K562 (cell line): ENCODE measurements at regions not wholly inside any gene's neighbourhood (a gene's known extent, or its start where the extent isn't known, plus 50 kb on each side); places are given as distances from the start of the nearest gene placed in this dataset.
A peak's percentile ranks its signal among the peaks of the same experiment; 100 is the strongest.

Source experiments
- ATAC-seq: fragments of 200-7000 bp; cut with Tn5 transposase; 3 replicates; pipeline ENCODE4 v1.9.1; 2020; ENCODE audit warnings: moderate library complexity
- BruUV-seq: library from RNA; stranded (reverse); fragments of 400-500 nt; replicated peaks from 2 replicates; lab custom pipeline; 2021; lab: Mats Ljungman, UMichigan
- CTCF ChIA-PET: fragments of 300-600 bp; formaldehyde crosslinking; extraction: SDS; loops from one replicate; lab custom pipeline; 2021; ENCODE audit warnings: low intra/inter-chr PET ratio; lab: Yijun Ruan, JAX
- POLR2A ChIA-PET: fragments of 300-600, 350-650 bp; sonication (Branson Sonifier 250); formaldehyde crosslinking; extraction: SDS; loops from one replicate; lab custom pipeline; 2021; ENCODE audit warnings: antibody characterized with exemption, inconsistent platforms; lab: Yijun Ruan, JAX
- DNase-seq, 4 experiments: peaks; one replicate each; pipeline versions ENCODE4 v3.0.0 to v3.0.0-alpha.2; 2011 to 2018; ENCODE audit warnings: low spot score in 3 of 4, mixed read lengths in 3 of 4; ENCODE audit errors: extremely low read depth in 1 of 4
- FAIRE-seq: peaks from 2 replicates; lab custom pipeline; 2011; peaks lifted over from hg19 to GRCh38; lab: Jason Lieb, UNC
- H2AFZ ChIP-seq: 2 replicates; pipeline ENCODE4 v1.6.0; 2011; ENCODE audit warnings: low read depth, low read length, control low read depth, inconsistent platforms
- H3K27ac ChIP-seq: fragments of 200-600 bp; 3 replicates; pipeline ENCODE4 v1.8.0; 2011; ENCODE audit warnings: low read depth, mild to moderate bottlenecking, control low read depth, inconsistent platforms, low read length, moderate library complexity, mixed read lengths; ENCODE audit errors: extremely low read depth
- H3K27me3 ChIP-seq, 2 experiments: fragments of 300-600 bp in 1 of 2; 2 replicates in 1 of 2; 3 replicates in 1 of 2; pipeline versions ENCODE4 v1.6.0 to v1.8.0; 2011; ENCODE audit warnings: inconsistent platforms in 2 of 2, low read length in 2 of 2, mild to moderate bottlenecking in 1 of 2, mixed read lengths in 1 of 2, moderate library complexity in 1 of 2; ENCODE audit not compliant: control insufficient read depth in 2 of 2, insufficient read depth in 2 of 2
- H3K36me3 ChIP-seq: fragments of 300-600 bp; 3 replicates; pipeline ENCODE4 v1.8.0; 2011; ENCODE audit warnings: mild to moderate bottlenecking, low read length, inconsistent platforms; ENCODE audit not compliant: control insufficient read depth, insufficient read depth
- H3K4me1 ChIP-seq, 2 experiments: fragments of 200-600 bp in 1 of 2; replicated peaks in 1 of 2; 2 replicates in 1 of 2; 3 replicates in 1 of 2; pipeline versions ENCODE4 v1.5.1 to v1.8.0; 2011; ENCODE audit warnings: inconsistent platforms in 2 of 2, low read length in 2 of 2, mild to moderate bottlenecking in 1 of 2, mixed read lengths in 1 of 2, moderate library complexity in 1 of 2; ENCODE audit not compliant: control insufficient read depth in 2 of 2, insufficient read depth in 2 of 2
- H3K4me2 ChIP-seq: 2 replicates; pipeline ENCODE4 v1.6.1; 2011; ENCODE audit warnings: low read length, control low read depth, inconsistent platforms, mixed read lengths; ENCODE audit not compliant: insufficient read depth
- H3K4me3 ChIP-seq: fragments of 200-600 bp; sonication (generic), shearing (Covaris generic); 2 replicates; pipeline ENCODE4 v1.5.1; 2016; ENCODE audit warnings: control low read depth, inconsistent platforms
- H3K79me2 ChIP-seq: fragments of 200-600 bp; 3 replicates; pipeline ENCODE4 v1.8.0; 2011; ENCODE audit warnings: low read length, inconsistent platforms; ENCODE audit not compliant: control insufficient read depth, insufficient read depth
- H3K9ac ChIP-seq, 2 experiments: 2 replicates each; pipeline versions ENCODE4 v1.6.0 to v1.6.1; 2011; ENCODE audit warnings: low read depth in 2 of 2, low read length in 2 of 2, control low read depth in 1 of 2, inconsistent platforms in 1 of 2, mild to moderate bottlenecking in 1 of 2, mixed read lengths in 1 of 2; ENCODE audit not compliant: insufficient read depth in 1 of 2
- H3K9me1 ChIP-seq: one replicate; pipeline ENCODE4 v1.6.0; 2011; ENCODE audit warnings: inconsistent platforms, mild to moderate bottlenecking, low read length, moderate library complexity; ENCODE audit not compliant: control insufficient read depth, insufficient read depth
- H3K9me3 ChIP-seq: replicated peaks from 2 replicates; pipeline ENCODE4 v1.5.1; 2011; ENCODE audit warnings: low read depth, low read length, inconsistent platforms; ENCODE audit not compliant: control insufficient read depth, insufficient read depth
- H4K20me1 ChIP-seq: replicated peaks from 2 replicates; pipeline ENCODE4 v1.6.1; 2011; ENCODE audit warnings: low read length, inconsistent platforms, mixed read lengths; ENCODE audit not compliant: control insufficient read depth, insufficient read depth
- ARHGAP35 ChIP-seq: fragments of 450-650 bp; IDR thresholded peaks from 2 replicates; pipeline ENCODE4 v1.6.1; 2018; ENCODE audit not compliant: partially characterized antibody
- CREM ChIP-seq: IDR thresholded peaks from 2 replicates; pipeline ENCODE4 v1.6.1; 2014; ENCODE audit warnings: antibody characterized with exemption, low read depth
- CTBP1 ChIP-seq: fragments of 450-650 bp; IDR thresholded peaks from 2 replicates; pipeline ENCODE4 v1.6.1; 2016; ENCODE audit warnings: borderline replicate concordance
- DPF2 ChIP-seq: fragments of 450-650 bp; IDR thresholded peaks from 2 replicates; pipeline ENCODE4 v1.6.1; 2016
- FOXJ3 ChIP-seq: sonication (generic); formaldehyde crosslinking; IDR thresholded peaks from 2 replicates; pipeline ENCODE4 v1.4.0; 2020; ENCODE audit warnings: mild to moderate bottlenecking, missing genetic modification reagents
- LCOR ChIP-seq: sonication (generic); formaldehyde crosslinking; IDR thresholded peaks from 2 replicates; pipeline ENCODE4 v1.8.0; 2022; ENCODE audit warnings: mild to moderate bottlenecking, missing genetic modification reagents
- NFE2 ChIP-seq: IDR thresholded peaks from 2 replicates; pipeline ENCODE4 v1.6.1; 2014; ENCODE audit warnings: antibody characterized with exemption, low read depth
- RHOXF2B ChIP-seq: fragments of 250-450 bp; sonication (Bioruptor Pico); conservative IDR thresholded peaks from 2 replicates; pipeline ENCODE4 v1.5.1; 2021
- SOX6 ChIP-seq: fragments of 450-650 bp; IDR thresholded peaks from 2 replicates; pipeline ENCODE4 v1.6.1; 2014; ENCODE audit warnings: mild to moderate bottlenecking
- SP2 ChIP-seq: IDR thresholded peaks from 2 replicates; pipeline ENCODE4 v1.6.1; 2011; ENCODE audit warnings: mild to moderate bottlenecking, low read depth, low read length, moderate library complexity; ENCODE audit not compliant: poor library complexity, severe bottlenecking; ENCODE audit errors: extremely low read depth
- SPI1 ChIP-seq: IDR thresholded peaks from 2 replicates; pipeline ENCODE4 v1.6.1; 2011; ENCODE audit warnings: low read depth, low read length, control low read depth, borderline replicate concordance
- SUPT5H ChIP-seq: fragments of 450-650 bp; IDR thresholded peaks from 2 replicates; pipeline ENCODE4 v1.6.1; 2016
- TEAD4 ChIP-seq, 2 experiments: sonication (generic) in 1 of 2; formaldehyde crosslinking in 1 of 2; IDR thresholded peaks; 2 replicates each; pipeline versions ENCODE4 v1.6.1 to v1.8.0; 2012 to 2022; ENCODE audit warnings: borderline replicate concordance in 1 of 2, inconsistent platforms in 1 of 2, low read length in 1 of 2, mild to moderate bottlenecking in 1 of 2, missing genetic modification reagents in 1 of 2
- WGBS: fragments of 100-300 bp; shearing (Covaris generic); methylation state at CpG from one replicate; pipeline ENCODE4 v1.1.6; 2016; ENCODE audit warnings: low coverage, mixed read lengths; ENCODE audit not compliant: insufficient coverage; ENCODE audit errors: missing lambda C conversion rate; 5-methylcytosine and 5-hydroxymethylcytosine counted together
- in situ Hi-C: fragments of 300-500 bp; cut with MboI; formaldehyde crosslinking; loops from 4 replicates; pipeline ENCODE4 v1.15.0; 2018; ENCODE audit warnings: inconsistent platforms, mixed read lengths
- intact Hi-C: fragments of 100-400 bp; cut with micrococcal nuclease; formaldehyde crosslinking; loops from 2 replicates; pipeline ENCODE4 v1.14.2; 2022
- TF ChIP-seq, protein P1 (sequence below): sonication (generic); IDR thresholded peaks from 2 replicates; pipeline ENCODE4 v1.6.1; 2016
- TF ChIP-seq, protein P2 (sequence below): conservative IDR thresholded peaks from 2 replicates; pipeline ENCODE4 v1.6.1; 2011; ENCODE audit warnings: low read depth, mild to moderate bottlenecking, low read length; ENCODE audit not compliant: control insufficient read depth

DNA sequence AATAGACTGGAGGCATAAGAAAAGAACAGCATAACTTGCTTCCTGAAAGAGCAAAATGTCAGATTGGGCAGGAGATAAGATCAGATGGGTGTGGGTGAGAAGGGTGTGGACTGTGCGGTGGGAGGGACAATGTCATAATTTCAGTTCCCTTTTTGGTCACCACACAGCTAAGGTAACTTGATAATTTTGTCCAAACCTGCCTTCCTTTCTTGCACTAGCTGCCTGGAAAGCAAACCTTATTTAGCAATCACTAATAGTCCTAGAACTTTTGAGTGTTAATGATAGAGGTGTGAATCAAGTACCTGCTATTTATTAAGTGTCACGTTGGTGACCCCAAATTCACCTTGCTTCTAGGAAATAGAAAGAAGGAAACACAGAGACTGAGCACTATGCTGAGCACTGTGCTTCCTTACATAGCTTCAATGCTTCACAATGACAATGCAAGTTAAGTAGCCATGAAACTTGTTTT, 72.4 kb upstream of the SP4 start:
- peak; percentile 70 for FAIRE-seq
- 0% methylated on average over 2 of the region's 2 CpGs for WGBS
- peaks cover 10 to 24% of the 10 kb centered on the region in 2 experiments; a peak in 3 of 5 replicates for H3K4me1 ChIP-seq
- ATAC-seq, result peak; percentile 86
- H3K4me2 ChIP-seq, result peak overlapping the region; percentile 53
- H3K9me3 ChIP-seq, result no peaks in the 10 kb centered on the region
- in situ Hi-C loops (no loop called here), intact Hi-C loops (no loop called here)
- no TSS peak for BruUV-seq
- no peaks in the 10 kb centered on the region for H3K79me2 ChIP-seq
- H3K27ac ChIP-seq, result peak overlapping the region; percentile 48; the same call in 1 of the 3 replicates
- H3K36me3 ChIP-seq, result no peaks in the 10 kb centered on the region
- peak; percentile 17 to 54 (median 31) for DNase-seq
- no peaks in the 10 kb centered on the region for H3K27me3 ChIP-seq
- peak overlapping the region in 1 of 2 experiments; percentile 14; a peak in 1 of 4 replicates for H3K9ac ChIP-seq
- no peaks in the 10 kb centered on the region for H3K9me1 ChIP-seq
- peak overlapping the region; percentile 57; the same call in 1 of the 2 replicates for H2AFZ ChIP-seq
- H4K20me1 ChIP-seq, result no peaks in the 10 kb centered on the region
- no peak overlapping the region for H3K4me3 ChIP-seq
- ChIA-PET CTCF (no interaction called here), POLR2A (interaction anchor here (0.7 kb wide), 1 partner anchor 17 kb away, joined by 5 read pairs; no protein-coding TSS in a partner anchor)
- TF ChIP-seq FOXJ3 (CRISPR knock-in tag), result no peak
- no peak for TF ChIP-seq RHOXF2B (CRISPR knock-in tag)
- TF ChIP-seq, protein P1, sequence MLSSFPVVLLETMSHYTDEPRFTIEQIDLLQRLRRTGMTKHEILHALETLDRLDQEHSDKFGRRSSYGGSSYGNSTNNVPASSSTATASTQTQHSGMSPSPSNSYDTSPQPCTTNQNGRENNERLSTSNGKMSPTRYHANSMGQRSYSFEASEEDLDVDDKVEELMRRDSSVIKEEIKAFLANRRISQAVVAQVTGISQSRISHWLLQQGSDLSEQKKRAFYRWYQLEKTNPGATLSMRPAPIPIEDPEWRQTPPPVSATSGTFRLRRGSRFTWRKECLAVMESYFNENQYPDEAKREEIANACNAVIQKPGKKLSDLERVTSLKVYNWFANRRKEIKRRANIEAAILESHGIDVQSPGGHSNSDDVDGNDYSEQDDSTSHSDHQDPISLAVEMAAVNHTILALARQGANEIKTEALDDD, result peak; percentile 43; the same call in 1 of the 2 replicates
- peak; percentile 95 for TF ChIP-seq SPI1
- TF ChIP-seq, protein P2, sequence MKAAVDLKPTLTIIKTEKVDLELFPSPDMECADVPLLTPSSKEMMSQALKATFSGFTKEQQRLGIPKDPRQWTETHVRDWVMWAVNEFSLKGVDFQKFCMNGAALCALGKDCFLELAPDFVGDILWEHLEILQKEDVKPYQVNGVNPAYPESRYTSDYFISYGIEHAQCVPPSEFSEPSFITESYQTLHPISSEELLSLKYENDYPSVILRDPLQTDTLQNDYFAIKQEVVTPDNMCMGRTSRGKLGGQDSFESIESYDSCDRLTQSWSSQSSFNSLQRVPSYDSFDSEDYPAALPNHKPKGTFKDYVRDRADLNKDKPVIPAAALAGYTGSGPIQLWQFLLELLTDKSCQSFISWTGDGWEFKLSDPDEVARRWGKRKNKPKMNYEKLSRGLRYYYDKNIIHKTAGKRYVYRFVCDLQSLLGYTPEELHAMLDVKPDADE, result no peak
- 0 out of 2 replicates have a peak, but pooled peaks have one; percentile 21 for TF ChIP-seq TEAD4 (IDR thresholded peaks at IDR 0.05; ENCODE audit: low read length)
- no peak for TF ChIP-seq TEAD4 (CRISPR knock-in tag; IDR thresholded peaks at IDR 0.05; ENCODE audit: borderline replicate concordance)
- no peak for TF ChIP-seq SUPT5H
- TF ChIP-seq NFE2, result peak; percentile 53; the same call in 1 of the 2 replicates
- peak; percentile 31; the same call in 1 of the 2 replicates for TF ChIP-seq CTBP1
- TF ChIP-seq ARHGAP35, result no peak
- TF ChIP-seq CREM, result peak; percentile 64
- no peak for TF ChIP-seq SP2
- TF ChIP-seq DPF2, result peak; percentile 75
- TF ChIP-seq LCOR (CRISPR knock-in tag), result no peak
- TF ChIP-seq SOX6, result peak; percentile 60; the same call in 1 of the 2 replicates
